Cardiac muscle cell (in vitro differentiated cells and primary cell): ENCODE measurements at regions not wholly inside any gene's neighbourhood (a gene's known extent, or its start where the extent isn't known, plus 50 kb on each side); places are given as distances from the start of the nearest gene placed in this dataset.

Source experiments
- DNase-seq, 2 donors: peaks; one replicate each; pipeline versions ENCODE4 v3.0.0 to v3.0.0-alpha.2; 2010 to 2017; ENCODE audit warnings: low read depth in 1 of 2, low spot score in 1 of 2
- H3K27ac ChIP-seq: fragments of 200-600 bp; sonication (generic); 2 replicates; pipeline ENCODE4 v1.5.1; 2016
- H3K27me3 ChIP-seq: fragments of 200-600 bp; sonication (generic); 2 replicates; pipeline ENCODE4 v1.6.0; 2016; ENCODE audit warnings: control low read depth
- H3K36me3 ChIP-seq: fragments of 200-600 bp; sonication (generic); 2 replicates; pipeline ENCODE4 v1.5.1; 2016; ENCODE audit warnings: control low read depth
- H3K4me1 ChIP-seq: fragments of 200-600 bp; sonication (generic); 2 replicates; pipeline ENCODE4 v1.8.1; 2017; ENCODE audit warnings: low read depth, mild to moderate bottlenecking, mixed run types
- H3K4me3 ChIP-seq: fragments of 200-600 bp; sonication (generic); 2 replicates; pipeline ENCODE4 v1.5.1; 2016; ENCODE audit warnings: mild to moderate bottlenecking
- H3K9me3 ChIP-seq: fragments of 200-600 bp; sonication (generic); 2 replicates; pipeline ENCODE4 v1.5.1; 2017; ENCODE audit warnings: low read depth, mild to moderate bottlenecking, control low read depth
- TF ChIP-seq, protein P1 (sequence below): IDR thresholded peaks from 2 replicates; pipeline ENCODE4 v1.5.1; 2012; ENCODE audit warnings: low read depth, mild to moderate bottlenecking, low read length

- Histone ChIP-seq H3K27me3 (no peaks in the 10 kb centered on the region), H3K4me1 (no peaks in the 10 kb centered on the region), H3K9me3 (no peaks in the 10 kb centered on the region), H3K36me3 (no peaks in the 10 kb centered on the region), H3K27ac (no peak overlapping the region), H3K4me3 (no peak overlapping the region)
- TF ChIP-seq, protein P1, sequence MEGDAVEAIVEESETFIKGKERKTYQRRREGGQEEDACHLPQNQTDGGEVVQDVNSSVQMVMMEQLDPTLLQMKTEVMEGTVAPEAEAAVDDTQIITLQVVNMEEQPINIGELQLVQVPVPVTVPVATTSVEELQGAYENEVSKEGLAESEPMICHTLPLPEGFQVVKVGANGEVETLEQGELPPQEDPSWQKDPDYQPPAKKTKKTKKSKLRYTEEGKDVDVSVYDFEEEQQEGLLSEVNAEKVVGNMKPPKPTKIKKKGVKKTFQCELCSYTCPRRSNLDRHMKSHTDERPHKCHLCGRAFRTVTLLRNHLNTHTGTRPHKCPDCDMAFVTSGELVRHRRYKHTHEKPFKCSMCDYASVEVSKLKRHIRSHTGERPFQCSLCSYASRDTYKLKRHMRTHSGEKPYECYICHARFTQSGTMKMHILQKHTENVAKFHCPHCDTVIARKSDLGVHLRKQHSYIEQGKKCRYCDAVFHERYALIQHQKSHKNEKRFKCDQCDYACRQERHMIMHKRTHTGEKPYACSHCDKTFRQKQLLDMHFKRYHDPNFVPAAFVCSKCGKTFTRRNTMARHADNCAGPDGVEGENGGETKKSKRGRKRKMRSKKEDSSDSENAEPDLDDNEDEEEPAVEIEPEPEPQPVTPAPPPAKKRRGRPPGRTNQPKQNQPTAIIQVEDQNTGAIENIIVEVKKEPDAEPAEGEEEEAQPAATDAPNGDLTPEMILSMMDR: no peak
- DNase-seq: no peak
These were observed 603.0 kb downstream of the BUD13 start for GRCh38 chr11:116169776-116170175.

DNA sequence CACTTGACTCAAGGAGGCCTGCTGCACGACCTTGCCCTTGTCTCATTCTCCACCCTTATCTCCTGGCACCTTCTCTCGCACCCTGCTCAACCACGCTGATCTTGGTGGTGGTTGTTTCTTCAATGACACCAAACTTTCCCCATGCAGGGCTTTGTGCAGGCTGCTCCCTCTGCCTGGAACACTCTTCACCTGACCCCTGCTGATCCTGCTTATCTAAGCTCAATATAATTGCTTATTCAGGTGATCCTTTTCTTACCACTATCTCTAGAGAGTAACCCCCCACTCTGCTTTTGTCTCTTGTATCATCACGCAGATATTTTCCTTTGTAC lies 604.4 kb downstream of the BUD13 start:
- Histone ChIP-seq H3K27me3 (peaks cover 7% of the 10 kb centered on the region), H3K4me3 (no peak overlapping the region), H3K27ac (no peak overlapping the region), H3K36me3 (no peaks in the 10 kb centered on the region), H3K4me1 (no peaks in the 10 kb centered on the region), H3K9me3 (no peaks in the 10 kb centered on the region)
- DNase-seq: no peak
- TF ChIP-seq, protein P1: no peak

DNA sequence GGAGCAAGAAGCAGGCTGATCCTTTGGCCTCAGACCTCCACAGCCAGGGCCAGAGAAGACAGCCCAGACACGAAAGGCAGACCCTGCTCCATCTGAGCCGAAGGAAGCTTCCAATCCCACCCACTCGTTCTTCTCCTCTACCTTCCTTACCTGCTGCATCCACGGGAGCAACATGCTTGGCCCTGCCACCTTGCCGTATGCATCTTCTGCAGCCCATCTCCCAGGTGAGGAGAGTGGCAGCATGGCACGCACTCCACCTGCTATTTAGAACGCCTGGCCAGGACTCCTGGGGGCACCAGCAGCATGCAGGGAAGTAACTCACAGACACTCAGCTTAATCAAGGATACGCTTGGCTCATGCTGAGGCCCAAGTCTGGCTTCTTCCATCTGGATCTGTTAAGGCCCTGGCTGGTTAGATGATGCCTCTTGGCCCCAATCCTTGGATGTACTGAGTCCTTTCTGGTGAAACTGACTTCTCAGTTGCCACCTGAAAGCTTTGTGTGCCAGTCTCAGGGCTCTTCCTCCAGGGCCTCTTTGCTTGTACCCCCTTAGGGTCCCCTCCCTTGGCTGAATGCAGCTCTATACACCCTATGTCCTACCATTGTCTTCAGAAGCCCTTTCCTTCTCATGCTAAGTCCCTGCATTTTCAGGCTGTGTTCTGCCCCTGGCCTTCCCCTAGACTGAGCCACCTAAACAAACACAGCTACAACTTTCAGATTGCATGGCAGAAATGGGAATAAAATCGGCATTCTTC lies 604.9 kb downstream of the BUD13 start:
- H3K27me3 ChIP-seq: peaks cover 9% of the 10 kb centered on the region
- no peaks in the 10 kb centered on the region for H3K9me3 ChIP-seq
- H3K27ac ChIP-seq: no peak overlapping the region
- H3K36me3 ChIP-seq: no peaks in the 10 kb centered on the region
- TF ChIP-seq, protein P1: no peak
- DNase-seq: no peak
- no peaks in the 10 kb centered on the region for H3K4me1 ChIP-seq
- no peak overlapping the region for H3K4me3 ChIP-seq

GRCh38 chr11:116166573-116167465 lies 606.0 kb downstream of the BUD13 start:
- Histone ChIP-seq H3K9me3 (no peaks in the 10 kb centered on the region), H3K27me3 (peaks cover 9% of the 10 kb centered on the region)
- DNase-seq: no peak

GRCh38 chr11:116164843-116165242 lies 607.9 kb downstream of the BUD13 start:
- no peaks in the 10 kb centered on the region for H3K36me3 ChIP-seq
- peaks cover 9% of the 10 kb centered on the region for H3K27me3 ChIP-seq
- DNase-seq: no peak
- H3K9me3 ChIP-seq: no peaks in the 10 kb centered on the region
- no peak overlapping the region for H3K27ac ChIP-seq
- H3K4me1 ChIP-seq: no peaks in the 10 kb centered on the region
- TF ChIP-seq, protein P1: no peak
- no peak overlapping the region for H3K4me3 ChIP-seq

More at GRCh38 chr11:116166573-116167465, 606.0 kb downstream of the BUD13 start:
- Histone ChIP-seq H3K36me3 (no peaks in the 10 kb centered on the region), H3K4me3 (no peak overlapping the region), H3K4me1 (no peaks in the 10 kb centered on the region), H3K27ac (no peak overlapping the region)
- TF ChIP-seq, protein P1: no peak
